Fibroblast of lung (primary cell): ENCODE measurements at regions not wholly inside any gene's neighbourhood (a gene's known extent, or its start where the extent isn't known, plus 50 kb on each side); places are given as distances from the start of the nearest gene placed in this dataset.

Experiments used
- DNase-seq, 2 donors: peaks; one replicate each; pipeline versions ENCODE4 v3.0.0 to v3.0.0-alpha.2; 2010; ENCODE audit warnings: low read depth in 2 of 2
- H2AFZ ChIP-seq: 2 replicates; pipeline ENCODE4 v1.5.1; 2012; ENCODE audit warnings: low read length, control low read depth, inconsistent platforms
- H3K27ac ChIP-seq: 2 replicates; pipeline ENCODE4 v1.5.1; 2011; ENCODE audit warnings: low read length, control low read depth; ENCODE audit not compliant: insufficient read depth
- H3K27me3 ChIP-seq: 2 replicates; pipeline ENCODE4 v1.5.1; 2011; ENCODE audit warnings: mild to moderate bottlenecking, low read length; ENCODE audit not compliant: control insufficient read depth, insufficient read depth
- H3K36me3 ChIP-seq: 2 replicates; pipeline ENCODE4 v1.5.1; 2011; ENCODE audit warnings: low read length; ENCODE audit not compliant: control insufficient read depth, insufficient read depth
- H3K4me1 ChIP-seq: 2 replicates; pipeline ENCODE4 v1.5.1; 2011; ENCODE audit warnings: low read length; ENCODE audit not compliant: control insufficient read depth, insufficient read depth; ENCODE audit errors: extremely low read depth
- H3K4me2 ChIP-seq: 2 replicates; pipeline ENCODE4 v1.5.1; 2011; ENCODE audit warnings: low read length, control low read depth; ENCODE audit not compliant: insufficient read depth; ENCODE audit errors: extremely low read depth
- H3K4me3 ChIP-seq, 4 experiments: fragments of 200-600 bp in 1 of 4; sonication (generic) in 1 of 4; replicated peaks in 1 of 4; 2 replicates each; pipeline ENCODE4 v1.5.1; 2011 to 2016; ENCODE audit warnings: low read length in 4 of 4, low read depth in 3 of 4, mild to moderate bottlenecking in 3 of 4, control low read depth in 2 of 4, inconsistent platforms in 1 of 4, mixed read lengths in 1 of 4; ENCODE audit not compliant: insufficient read depth in 1 of 4; ENCODE audit errors: control extremely low read depth in 1 of 4
- H3K79me2 ChIP-seq: 2 replicates; pipeline ENCODE4 v1.5.1; 2012; ENCODE audit warnings: mild to moderate bottlenecking, low read length, inconsistent platforms; ENCODE audit not compliant: control insufficient read depth, insufficient read depth
- H3K9ac ChIP-seq: 2 replicates; pipeline ENCODE4 v1.5.1; 2011; ENCODE audit warnings: mild to moderate bottlenecking, low read length, control low read depth; ENCODE audit not compliant: insufficient read depth
- H3K9me3 ChIP-seq: 2 replicates; pipeline ENCODE4 v1.5.1; 2012; ENCODE audit warnings: low read depth, low read length; ENCODE audit not compliant: control insufficient read depth, insufficient read depth
- H4K20me1 ChIP-seq: 2 replicates; pipeline ENCODE4 v1.5.1; 2011; ENCODE audit warnings: low read length; ENCODE audit not compliant: control insufficient read depth, insufficient read depth; ENCODE audit errors: extremely low read depth
- CTCF ChIP-seq, 2 donors: IDR thresholded peaks in 1 of 2; conservative IDR thresholded peaks in 1 of 2; 1 replicate in 1 of 2; 2 replicates in 1 of 2; pipeline ENCODE4 v1.5.1; 2011 to 2012; ENCODE audit warnings: low read length in 2 of 2, control low read depth in 1 of 2, inconsistent platforms in 1 of 2, low read depth in 1 of 2, mild to moderate bottlenecking in 1 of 2
- EZH2 ChIP-seq: IDR thresholded peaks from 2 replicates; pipeline ENCODE4 v1.5.1; 2012; ENCODE audit warnings: low read length, control low read depth, mild to moderate bottlenecking; ENCODE audit errors: missing control alignments

GRCh38 chr4:120508036-120508435, 414.5 kb downstream of the PRDM5 start:
- Histone ChIP-seq H3K79me2 (no peaks in the 10 kb centered on the region), H3K4me3 (no peak overlapping the region), H2AFZ (no peak overlapping the region), H3K27me3 (no peaks in the 10 kb centered on the region), H3K9ac (no peak overlapping the region), H3K36me3 (no peaks in the 10 kb centered on the region), H3K4me2 (no peak overlapping the region), H3K27ac (no peak overlapping the region), H3K9me3 (no peaks in the 10 kb centered on the region), H3K4me1 (no peaks in the 10 kb centered on the region), H4K20me1 (no peaks in the 10 kb centered on the region)
- no peak for DNase-seq
- TF ChIP-seq EZH2 (no peak), CTCF (conservative IDR thresholded peaks at IDR 0.05 in 1 of 2, IDR thresholded peaks at IDR 0.05 in 1 of 2; ENCODE audit: low read depth in 1 of 2, low read length in 2 of 2) (no peak)

GRCh38 chr4:120506536-120506935, 416.0 kb downstream of the PRDM5 start:
- Histone ChIP-seq H4K20me1 (no peaks in the 10 kb centered on the region), H3K79me2 (no peaks in the 10 kb centered on the region), H3K9me3 (no peaks in the 10 kb centered on the region), H3K27ac (no peak overlapping the region), H3K4me1 (no peaks in the 10 kb centered on the region), H3K36me3 (no peaks in the 10 kb centered on the region), H3K4me2 (no peak overlapping the region), H2AFZ (no peak overlapping the region), H3K9ac (no peak overlapping the region), H3K27me3 (no peaks in the 10 kb centered on the region), H3K4me3 (no peak overlapping the region)
- DNase-seq: no peak
- TF ChIP-seq CTCF (conservative IDR thresholded peaks at IDR 0.05 in 1 of 2, IDR thresholded peaks at IDR 0.05 in 1 of 2; ENCODE audit: low read depth in 1 of 2, low read length in 2 of 2) (no peak), EZH2 (no peak)

GRCh38 chr4:120498678-120499077, 423.8 kb downstream of the PRDM5 start:
- no peak for DNase-seq
- Histone ChIP-seq H3K4me1 (no peaks in the 10 kb centered on the region), H3K79me2 (no peaks in the 10 kb centered on the region), H4K20me1 (no peaks in the 10 kb centered on the region), H2AFZ (no peak overlapping the region), H3K9me3 (no peaks in the 10 kb centered on the region), H3K4me2 (no peak overlapping the region), H3K27ac (no peak overlapping the region), H3K27me3 (no peaks in the 10 kb centered on the region), H3K9ac (no peak overlapping the region), H3K4me3 (no peak overlapping the region), H3K36me3 (no peaks in the 10 kb centered on the region)
- TF ChIP-seq EZH2 (no peak), CTCF (conservative IDR thresholded peaks at IDR 0.05 in 1 of 2, IDR thresholded peaks at IDR 0.05 in 1 of 2; ENCODE audit: low read depth in 1 of 2, low read length in 2 of 2) (no peak)
